ENCODE measurements at regions not wholly inside any gene's neighbourhood (a gene's known extent, or its start where the extent isn't known, plus 50 kb on each side); places are given as distances from the start of the nearest gene placed in this dataset.

- in situ Hi-C loops (cut with MboI; ENCODE audit: low sequenced_read_pairs) = no loop called here
These were observed 386.0 kb downstream of the NR2F2 start for GRCh38 chr15:96716478-96716877.

GRCh38 chr15:96720251-96720650, 389.8 kb downstream of the NR2F2 start:
- in situ Hi-C loops (cut with MboI; ENCODE audit: low sequenced_read_pairs) = no loop called here

GRCh38 chr15:96720656-96721055, 390.2 kb downstream of the NR2F2 start:
- in situ Hi-C loops (cut with MboI; ENCODE audit: low sequenced_read_pairs) = no loop called here

GRCh38 chr15:96728591-96728990, 398.1 kb downstream of the NR2F2 start:
- in situ Hi-C loops (cut with MboI; ENCODE audit: low sequenced_read_pairs) = no loop called here

- in situ Hi-C loops (cut with MboI; ENCODE audit: low sequenced_read_pairs) = no loop called here
These were observed 402.2 kb downstream of the NR2F2 start for GRCh38 chr15:96732704-96733103.

GRCh38 chr15:96733721-96734120, 403.2 kb downstream of the NR2F2 start:
- in situ Hi-C loops (cut with MboI; ENCODE audit: low sequenced_read_pairs) = no loop called here

- in situ Hi-C loops (cut with MboI; ENCODE audit: low sequenced_read_pairs) = no loop called here
These were observed 405.2 kb downstream of the NR2F2 start for GRCh38 chr15:96735632-96736240.

- in situ Hi-C loops (cut with MboI; ENCODE audit: low sequenced_read_pairs) = no loop called here
These were observed 405.9 kb downstream of the NR2F2 start for GRCh38 chr15:96736384-96736783.

GRCh38 chr15:96737408-96737807, 406.9 kb downstream of the NR2F2 start:
- in situ Hi-C loops (cut with MboI; ENCODE audit: low sequenced_read_pairs) = no loop called here

GRCh38 chr15:96746665-96747064, 416.2 kb downstream of the NR2F2 start:
- in situ Hi-C loops (cut with MboI; ENCODE audit: low sequenced_read_pairs) = no loop called here

- in situ Hi-C loops (cut with MboI; ENCODE audit: low sequenced_read_pairs) = no loop called here
These were observed 416.8 kb downstream of the NR2F2 start for GRCh38 chr15:96747291-96747690.

- in situ Hi-C loops (cut with MboI; ENCODE audit: low sequenced_read_pairs) = no loop called here
These were observed 419.9 kb downstream of the NR2F2 start for GRCh38 chr15:96750361-96750760.

- in situ Hi-C loops (cut with MboI; ENCODE audit: low sequenced_read_pairs) = no loop called here
These were observed 425.6 kb downstream of the NR2F2 start for GRCh38 chr15:96756146-96756545.

- in situ Hi-C loops (cut with MboI; ENCODE audit: low sequenced_read_pairs) = no loop called here
These were observed 426.2 kb downstream of the NR2F2 start for GRCh38 chr15:96756656-96757055.

- in situ Hi-C loops (cut with MboI; ENCODE audit: low sequenced_read_pairs) = no loop called here
These were observed 432.1 kb downstream of the NR2F2 start for GRCh38 chr15:96762566-96762965.

- in situ Hi-C loops (cut with MboI; ENCODE audit: low sequenced_read_pairs) = no loop called here
These were observed 434.0 kb downstream of the NR2F2 start for GRCh38 chr15:96764501-96764900.

- in situ Hi-C loops (cut with MboI; ENCODE audit: low sequenced_read_pairs) = no loop called here
These were observed 434.4 kb downstream of the NR2F2 start for GRCh38 chr15:96764946-96765345.

GRCh38 chr15:96766366-96766765, 435.9 kb downstream of the NR2F2 start:
- in situ Hi-C loops (cut with MboI; ENCODE audit: low sequenced_read_pairs) = no loop called here

- in situ Hi-C loops (cut with MboI; ENCODE audit: low sequenced_read_pairs) = no loop called here
These were observed 437.4 kb downstream of the NR2F2 start for GRCh38 chr15:96767703-96768434.

GRCh38 chr15:96768435-96768789, 437.9 kb downstream of the NR2F2 start:
- in situ Hi-C loops (cut with MboI; ENCODE audit: low sequenced_read_pairs) = no loop called here

- in situ Hi-C loops (cut with MboI; ENCODE audit: low sequenced_read_pairs) = no loop called here
These were observed 440.5 kb downstream of the NR2F2 start for GRCh38 chr15:96771035-96771434.

GRCh38 chr15:96774216-96774615, 443.7 kb downstream of the NR2F2 start:
- in situ Hi-C loops (cut with MboI; ENCODE audit: low sequenced_read_pairs) = no loop called here

GRCh38 chr15:96783746-96784145, 453.2 kb downstream of the NR2F2 start:
- in situ Hi-C loops (cut with MboI; ENCODE audit: low sequenced_read_pairs) = no loop called here

Data from HL-60/S4 treated with phorbol 12-myristate 13-acetate at 8.2 ng/mL for 4 days and 3 days (cell line).